ENCODE measurements at regions not wholly inside any gene's neighbourhood (a gene's known extent, or its start where the extent isn't known, plus 50 kb on each side); places are given as distances from the start of the nearest gene placed in this dataset.

DNA sequence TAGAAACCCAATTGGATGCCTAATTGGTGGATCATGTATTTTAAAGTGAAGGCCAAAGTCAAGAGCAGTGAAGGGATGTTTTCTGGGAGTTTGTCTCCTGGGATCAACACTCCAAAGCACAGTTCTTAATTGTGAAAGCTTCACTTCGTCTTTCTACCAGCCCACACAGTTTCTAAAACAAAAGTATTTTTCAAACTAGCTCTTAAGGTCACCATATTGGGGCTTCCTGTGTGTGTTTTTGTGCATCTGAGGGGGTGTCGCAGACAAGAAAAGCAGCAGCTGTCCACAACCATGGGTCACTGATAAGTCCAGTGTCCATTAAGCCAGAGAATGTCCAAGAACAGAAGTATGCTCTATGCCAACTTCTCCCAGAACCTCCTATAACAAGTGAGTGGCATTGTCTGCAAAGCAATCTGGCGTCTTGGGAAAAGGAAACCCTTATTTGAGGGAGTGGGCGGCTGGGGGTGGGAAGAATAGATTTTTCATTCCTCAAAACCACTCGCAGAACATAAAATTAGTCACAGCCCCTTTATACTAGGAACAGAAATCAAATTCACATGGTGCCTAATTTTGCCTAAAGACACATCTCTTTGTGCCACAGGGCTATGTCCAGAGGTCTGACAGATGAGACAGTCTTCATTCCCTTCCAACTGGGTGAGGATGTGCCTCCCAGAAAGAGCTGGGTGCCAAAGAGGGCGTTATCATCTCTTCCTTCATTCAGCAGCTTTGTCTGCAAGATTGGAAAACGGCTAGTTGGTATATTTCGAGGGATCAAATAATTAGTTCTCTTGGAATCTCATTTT, 610.4 kb downstream of the BCOR start:
- TF ChIP-seq CTCF (IDR thresholded peaks at IDR 0.05) (no peak), POLR2A (IDR thresholded peaks at IDR 0.05) (no peak)
